ENCODE measurements at regions not wholly inside any gene's neighbourhood (a gene's known extent, or its start where the extent isn't known, plus 50 kb on each side); places are given as distances from the start of the nearest gene placed in this dataset.

GRCh38 chr3:161576714-161577510, 80.3 kb downstream of the OTOL1 start:
- H3K9me3 Mint-ChIP-seq: no peaks in the 10 kb centered on the region
- no peaks in the 10 kb centered on the region for H3K4me1 Mint-ChIP-seq (ENCODE audit: low read depth)
- no peak for DNase-seq (ENCODE audit: low spot score)
- H3K27me3 Mint-ChIP-seq (ENCODE audit: insufficient read depth): no peaks in the 10 kb centered on the region
- H3K36me3 Mint-ChIP-seq (ENCODE audit: low read depth): no peaks in the 10 kb centered on the region
- H3K4me3 Mint-ChIP-seq: no peak overlapping the region
- intact Hi-C loops (cut with micrococcal nuclease): no loop called here
- no peak overlapping the region for H3K27ac Mint-ChIP-seq

DNA sequence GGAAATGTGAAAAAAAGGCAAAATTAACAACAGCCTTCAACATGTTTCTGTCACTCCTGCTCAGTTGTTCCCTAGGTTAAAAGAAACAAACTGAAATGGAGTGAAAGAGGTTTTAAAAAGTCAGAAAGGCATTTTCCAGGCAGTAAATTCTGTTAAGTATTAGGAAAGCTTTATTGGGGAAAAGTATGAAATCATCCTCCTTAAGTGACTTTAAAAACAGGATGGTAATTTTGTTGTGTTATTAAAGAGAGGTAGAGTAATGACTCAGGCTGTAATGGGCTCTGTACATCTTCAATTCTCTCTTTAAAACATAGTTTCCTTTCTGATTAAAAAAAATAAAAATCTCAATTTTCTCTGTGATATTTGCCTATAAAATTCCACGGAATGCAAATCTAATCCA, 81.1 kb downstream of the OTOL1 start:
- DNase-seq (ENCODE audit: low spot score): no peak
- Mint-ChIP-seq H3K27ac (no peak overlapping the region), H3K4me3 (no peak overlapping the region), H3K27me3 (ENCODE audit: insufficient read depth) (no peaks in the 10 kb centered on the region), H3K9me3 (no peaks in the 10 kb centered on the region), H3K36me3 (ENCODE audit: low read depth) (no peaks in the 10 kb centered on the region), H3K4me1 (ENCODE audit: low read depth) (no peaks in the 10 kb centered on the region)
- intact Hi-C loops (cut with micrococcal nuclease): no loop called here

GRCh38 chr3:161579395-161580126, 83.0 kb downstream of the OTOL1 start:
- Mint-ChIP-seq H3K4me1 (ENCODE audit: low read depth) (no peaks in the 10 kb centered on the region), H3K27me3 (ENCODE audit: insufficient read depth) (no peaks in the 10 kb centered on the region), H3K27ac (no peak overlapping the region), H3K4me3 (no peak overlapping the region), H3K36me3 (ENCODE audit: low read depth) (no peaks in the 10 kb centered on the region), H3K9me3 (no peaks in the 10 kb centered on the region)
- DNase-seq (ENCODE audit: low spot score): no peak
- intact Hi-C loops (cut with micrococcal nuclease): no loop called here

GRCh38 chr3:161585922-161586321, 89.3 kb downstream of the OTOL1 start:
- Mint-ChIP-seq H3K27ac (no peak overlapping the region), H3K36me3 (ENCODE audit: low read depth) (no peaks in the 10 kb centered on the region), H3K4me3 (no peak overlapping the region), H3K9me3 (no peaks in the 10 kb centered on the region), H3K27me3 (ENCODE audit: insufficient read depth) (no peaks in the 10 kb centered on the region), H3K4me1 (ENCODE audit: low read depth) (no peaks in the 10 kb centered on the region)
- intact Hi-C loops (cut with micrococcal nuclease): no loop called here
- DNase-seq (ENCODE audit: low spot score): no peak

DNA sequence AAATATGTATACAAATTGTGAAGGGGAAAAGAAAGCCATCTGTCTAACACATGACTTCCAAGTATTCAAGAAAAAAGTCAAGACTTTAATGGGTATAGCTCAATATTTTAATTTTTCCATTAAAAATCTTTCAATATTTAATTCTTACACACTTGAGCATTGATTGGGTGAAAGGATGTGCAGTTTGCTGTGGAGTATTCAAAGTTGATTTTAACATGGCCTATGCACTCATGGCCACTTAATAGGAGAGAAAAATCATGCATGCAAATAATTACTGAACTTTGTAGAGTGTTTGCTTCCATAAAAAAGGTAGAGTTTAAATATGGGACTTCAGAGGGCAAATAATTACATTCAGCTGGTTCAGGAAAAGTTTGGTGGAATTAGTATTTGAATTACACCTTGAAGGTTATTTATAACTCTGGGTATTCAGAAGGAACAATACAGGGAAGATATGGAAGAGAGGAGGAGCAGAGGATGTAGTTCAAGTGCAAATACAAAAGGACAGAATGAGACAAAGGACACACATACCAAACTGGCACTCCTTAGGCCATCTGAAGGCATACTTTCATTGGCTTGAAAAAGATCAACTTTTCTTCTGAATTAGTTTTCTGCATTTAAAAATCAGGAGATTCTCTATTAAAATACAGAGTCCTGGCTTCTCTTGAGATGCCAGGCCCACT, 90.1 kb downstream of the OTOL1 start:
- Mint-ChIP-seq H3K4me3 (no peak overlapping the region), H3K36me3 (ENCODE audit: low read depth) (no peaks in the 10 kb centered on the region), H3K27ac (no peak overlapping the region), H3K27me3 (ENCODE audit: insufficient read depth) (no peaks in the 10 kb centered on the region), H3K4me1 (ENCODE audit: low read depth) (no peaks in the 10 kb centered on the region), H3K9me3 (no peaks in the 10 kb centered on the region)
- DNase-seq (ENCODE audit: low spot score): no peak
- intact Hi-C loops (cut with micrococcal nuclease): no loop called here

DNA sequence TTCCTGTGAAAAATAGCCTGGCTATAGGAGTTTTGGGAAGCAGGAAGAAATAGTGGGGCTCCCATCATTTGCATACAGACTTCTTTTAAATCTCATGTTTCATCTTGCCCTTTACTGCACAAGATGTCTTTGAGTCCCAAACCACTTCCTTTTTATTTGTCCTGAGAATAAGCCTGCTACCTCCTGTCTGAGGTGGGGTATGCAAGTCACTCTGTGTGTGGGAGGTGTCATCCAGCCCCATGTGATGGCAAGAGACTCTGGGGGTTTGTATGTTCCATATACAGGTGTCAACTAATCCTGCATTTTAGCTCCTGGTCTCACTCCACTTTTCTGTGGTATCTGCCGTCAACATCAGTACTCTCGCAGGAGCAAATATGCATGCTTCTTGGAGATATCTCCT, 102.0 kb downstream of the OTOL1 start:
- intact Hi-C loops (cut with micrococcal nuclease): no loop called here
- H3K4me3 Mint-ChIP-seq: no peak overlapping the region
- no peak for DNase-seq (ENCODE audit: low spot score)
- H3K27me3 Mint-ChIP-seq (ENCODE audit: insufficient read depth): peaks cover 2% of the 10 kb centered on the region
- H3K9me3 Mint-ChIP-seq: no peaks in the 10 kb centered on the region
- H3K27ac Mint-ChIP-seq: no peak overlapping the region
- no peaks in the 10 kb centered on the region for H3K36me3 Mint-ChIP-seq (ENCODE audit: low read depth)
- H3K4me1 Mint-ChIP-seq (ENCODE audit: low read depth): no peaks in the 10 kb centered on the region

DNA sequence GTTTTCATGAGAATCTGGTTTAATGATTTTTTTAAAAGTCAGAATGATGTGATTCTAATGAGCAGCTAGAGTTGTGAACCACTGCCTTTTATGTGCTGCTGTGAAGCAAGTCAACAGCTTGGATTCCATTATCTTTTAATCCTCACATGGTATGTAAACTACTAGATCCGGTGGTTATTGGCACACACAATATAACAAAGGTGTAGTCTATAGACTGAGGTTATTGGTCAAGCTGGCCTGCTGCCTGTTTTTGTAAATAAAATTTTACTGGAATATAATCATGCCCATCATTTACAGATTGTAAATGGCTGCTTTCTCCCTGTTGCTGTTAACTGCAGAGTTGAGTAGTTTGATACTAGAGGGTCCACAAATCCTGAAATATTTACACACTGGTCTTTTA, 103.1 kb downstream of the OTOL1 start:
- DNase-seq (ENCODE audit: low spot score): no peak
- H3K4me3 Mint-ChIP-seq: no peak overlapping the region
- no peaks in the 10 kb centered on the region for H3K9me3 Mint-ChIP-seq
- no peaks in the 10 kb centered on the region for H3K4me1 Mint-ChIP-seq (ENCODE audit: low read depth)
- no peak overlapping the region for H3K27ac Mint-ChIP-seq
- H3K36me3 Mint-ChIP-seq (ENCODE audit: low read depth): no peaks in the 10 kb centered on the region
- intact Hi-C loops (cut with micrococcal nuclease): no loop called here
- no peaks in the 10 kb centered on the region for H3K27me3 Mint-ChIP-seq (ENCODE audit: insufficient read depth)

DNA sequence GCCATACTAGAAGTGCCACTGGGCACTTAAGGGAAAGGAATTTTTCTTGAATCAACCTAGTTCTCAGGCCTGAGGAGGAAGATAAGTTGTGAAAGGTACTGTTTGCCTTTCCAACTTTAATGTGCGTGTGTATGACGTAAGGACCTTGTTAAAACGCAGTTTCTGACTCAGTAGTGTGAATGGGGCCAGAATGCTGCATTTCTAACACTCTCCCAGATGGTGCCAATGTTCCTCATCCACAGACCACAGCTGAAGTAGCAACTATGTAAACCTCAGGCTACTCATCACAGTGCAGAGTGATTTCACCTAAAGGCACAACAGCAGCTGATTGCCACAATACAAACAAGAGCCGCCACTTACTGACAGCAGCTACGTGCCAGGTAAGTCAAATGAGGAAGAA, 103.6 kb downstream of the OTOL1 start:
- Mint-ChIP-seq H3K4me1 (ENCODE audit: low read depth) (no peaks in the 10 kb centered on the region), H3K36me3 (ENCODE audit: low read depth) (no peaks in the 10 kb centered on the region), H3K27me3 (ENCODE audit: insufficient read depth) (no peaks in the 10 kb centered on the region), H3K27ac (no peak overlapping the region), H3K9me3 (no peaks in the 10 kb centered on the region), H3K4me3 (no peak overlapping the region)
- no peak for DNase-seq (ENCODE audit: low spot score)
- intact Hi-C loops (cut with micrococcal nuclease): no loop called here

GRCh38 chr3:161602475-161602874, 105.9 kb downstream of the OTOL1 start:
- DNase-seq (ENCODE audit: low spot score): no peak
- Mint-ChIP-seq H3K4me1 (ENCODE audit: low read depth) (no peaks in the 10 kb centered on the region), H3K4me3 (no peak overlapping the region), H3K36me3 (ENCODE audit: low read depth) (no peaks in the 10 kb centered on the region), H3K9me3 (no peaks in the 10 kb centered on the region), H3K27me3 (ENCODE audit: insufficient read depth) (no peaks in the 10 kb centered on the region), H3K27ac (no peak overlapping the region)
- intact Hi-C loops (cut with micrococcal nuclease): no loop called here

DNA sequence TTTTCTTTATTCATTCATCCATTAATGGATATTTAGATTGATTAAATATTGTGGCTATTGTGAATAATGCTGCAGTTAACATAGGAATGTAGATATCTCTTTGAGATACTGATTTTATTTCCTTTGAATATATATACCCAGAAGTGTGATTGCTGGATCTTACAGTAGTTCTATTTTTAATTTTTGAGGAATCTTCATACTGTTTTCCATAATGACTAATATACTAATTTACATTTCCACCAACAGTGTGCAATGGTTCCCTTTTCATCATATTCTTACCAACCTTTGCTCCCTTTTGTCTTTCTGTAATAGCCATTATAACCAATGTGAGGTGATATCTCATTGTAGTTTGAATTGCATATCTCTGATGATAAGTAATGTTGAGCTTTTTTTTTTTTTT, 106.3 kb downstream of the OTOL1 start:
- Mint-ChIP-seq H3K27ac (no peak overlapping the region), H3K9me3 (no peaks in the 10 kb centered on the region), H3K36me3 (ENCODE audit: low read depth) (no peaks in the 10 kb centered on the region), H3K4me1 (ENCODE audit: low read depth) (no peaks in the 10 kb centered on the region), H3K27me3 (ENCODE audit: insufficient read depth) (no peaks in the 10 kb centered on the region), H3K4me3 (no peak overlapping the region)
- intact Hi-C loops (cut with micrococcal nuclease): no loop called here
- DNase-seq (ENCODE audit: low spot score): no peak

- H3K36me3 Mint-ChIP-seq (ENCODE audit: low read depth): no peaks in the 10 kb centered on the region
- no peaks in the 10 kb centered on the region for H3K27me3 Mint-ChIP-seq (ENCODE audit: insufficient read depth)
- H3K27ac Mint-ChIP-seq: no peak overlapping the region
- DNase-seq (ENCODE audit: low spot score): no peak
- intact Hi-C loops (cut with micrococcal nuclease): no loop called here
- no peaks in the 10 kb centered on the region for H3K4me1 Mint-ChIP-seq (ENCODE audit: low read depth)
- no peak overlapping the region for H3K4me3 Mint-ChIP-seq
- no peaks in the 10 kb centered on the region for H3K9me3 Mint-ChIP-seq
These were observed 110.4 kb downstream of the OTOL1 start for GRCh38 chr3:161607056-161607455.

GRCh38 chr3:161619351-161619750, 122.7 kb downstream of the OTOL1 start:
- intact Hi-C loops (cut with micrococcal nuclease): no loop called here
- Mint-ChIP-seq H3K27me3 (ENCODE audit: insufficient read depth) (no peaks in the 10 kb centered on the region), H3K36me3 (ENCODE audit: low read depth) (no peaks in the 10 kb centered on the region), H3K4me3 (no peak overlapping the region), H3K9me3 (no peaks in the 10 kb centered on the region), H3K27ac (no peak overlapping the region), H3K4me1 (ENCODE audit: low read depth) (no peaks in the 10 kb centered on the region)
- no peak for DNase-seq (ENCODE audit: low spot score)

GRCh38 chr3:161630794-161631193, 134.2 kb downstream of the OTOL1 start:
- Mint-ChIP-seq H3K4me3 (no peak overlapping the region), H3K27ac (no peak overlapping the region), H3K27me3 (ENCODE audit: insufficient read depth) (no peaks in the 10 kb centered on the region), H3K36me3 (ENCODE audit: low read depth) (no peaks in the 10 kb centered on the region), H3K9me3 (no peaks in the 10 kb centered on the region), H3K4me1 (ENCODE audit: low read depth) (no peaks in the 10 kb centered on the region)
- DNase-seq (ENCODE audit: low spot score): no peak
- intact Hi-C loops (cut with micrococcal nuclease): no loop called here

Data from activated T-helper 1 cell treated with anti-CD3 and anti-CD28 coated beads, Interleukin-12 subunit alpha, Interleukin-12 subunit beta, Interleukin-2, Interleukin-4 antibody, amounts not matched to agents 30 ng/mL and 10 ng/mL and 1 ng/mL, durations not matched to agents 14 hours and 24 hours and 36 hours (primary cell).